ENCODE measurements at regions not wholly inside any gene's neighbourhood (a gene's known extent, or its start where the extent isn't known, plus 50 kb on each side); places are given as distances from the start of the nearest gene placed in this dataset.

DNA sequence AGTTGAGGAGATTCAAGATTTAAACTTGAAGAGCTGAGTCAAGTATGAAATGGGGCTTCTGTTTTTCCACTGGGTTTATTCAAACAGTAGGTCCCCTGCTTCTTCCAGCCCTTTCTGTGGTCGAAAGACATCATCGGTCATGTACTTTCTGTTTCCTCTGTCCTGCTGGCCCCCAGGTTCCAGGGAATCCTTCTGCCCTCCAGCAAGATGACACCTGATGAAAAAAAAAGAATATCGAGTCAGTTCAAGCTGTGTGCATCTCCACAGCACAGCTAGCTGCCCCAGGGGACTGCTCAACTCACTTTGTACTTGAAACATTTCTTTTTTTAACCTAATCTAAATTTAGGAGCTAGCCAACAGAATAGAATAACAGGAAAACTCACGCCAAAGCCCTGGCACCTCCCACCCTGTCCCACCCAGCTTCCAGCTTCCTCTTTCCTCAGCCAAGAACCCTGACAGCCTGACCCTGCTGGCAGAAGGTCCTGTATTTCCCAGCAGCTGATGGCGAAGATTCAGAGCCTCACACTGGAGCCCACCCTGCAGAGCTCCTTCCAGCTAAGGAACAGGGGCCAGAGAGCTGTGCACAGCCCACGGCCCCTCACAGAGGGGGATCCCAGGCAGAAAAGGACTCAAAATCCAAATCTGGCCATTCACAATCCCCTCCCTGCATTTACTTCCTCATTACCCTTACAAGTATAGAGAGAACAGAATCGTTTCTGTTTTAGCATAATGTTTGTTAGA is 176.5 kb downstream of the PSMG1 start:
- TF ChIP-seq, protein P1, sequence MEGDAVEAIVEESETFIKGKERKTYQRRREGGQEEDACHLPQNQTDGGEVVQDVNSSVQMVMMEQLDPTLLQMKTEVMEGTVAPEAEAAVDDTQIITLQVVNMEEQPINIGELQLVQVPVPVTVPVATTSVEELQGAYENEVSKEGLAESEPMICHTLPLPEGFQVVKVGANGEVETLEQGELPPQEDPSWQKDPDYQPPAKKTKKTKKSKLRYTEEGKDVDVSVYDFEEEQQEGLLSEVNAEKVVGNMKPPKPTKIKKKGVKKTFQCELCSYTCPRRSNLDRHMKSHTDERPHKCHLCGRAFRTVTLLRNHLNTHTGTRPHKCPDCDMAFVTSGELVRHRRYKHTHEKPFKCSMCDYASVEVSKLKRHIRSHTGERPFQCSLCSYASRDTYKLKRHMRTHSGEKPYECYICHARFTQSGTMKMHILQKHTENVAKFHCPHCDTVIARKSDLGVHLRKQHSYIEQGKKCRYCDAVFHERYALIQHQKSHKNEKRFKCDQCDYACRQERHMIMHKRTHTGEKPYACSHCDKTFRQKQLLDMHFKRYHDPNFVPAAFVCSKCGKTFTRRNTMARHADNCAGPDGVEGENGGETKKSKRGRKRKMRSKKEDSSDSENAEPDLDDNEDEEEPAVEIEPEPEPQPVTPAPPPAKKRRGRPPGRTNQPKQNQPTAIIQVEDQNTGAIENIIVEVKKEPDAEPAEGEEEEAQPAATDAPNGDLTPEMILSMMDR (conservative IDR thresholded peaks at IDR 0.05; ENCODE audit: low read depth in 2 of 2) = no peak
- TF ChIP-seq ZNF331 (CRISPR knock-in tag; IDR thresholded peaks at IDR 0.05; ENCODE audit: low read depth) (no peak), EZH2 (IDR thresholded peaks at IDR 0.05; ENCODE audit: low read depth, unreplicated experiment) (no peak), JUNB (IDR thresholded peaks at IDR 0.05; ENCODE audit: unreplicated experiment) (no peak), EZH2phosphoT487 (IDR thresholded peaks at IDR 0.05; ENCODE audit: unreplicated experiment) (no peak), POLR2AphosphoS5 (IDR thresholded peaks at IDR 0.05; ENCODE audit: low read depth) (no peak), CREB1 (CRISPR knock-in tag; IDR thresholded peaks at IDR 0.05; ENCODE audit: low read depth) (no peak), STAT1 (IDR thresholded peaks at IDR 0.05; ENCODE audit: unreplicated experiment) (no peak), ZNF114 (CRISPR knock-in tag; IDR thresholded peaks at IDR 0.05) (no peak), NANOG (IDR thresholded peaks at IDR 0.05; ENCODE audit: borderline replicate concordance) (no peak)
- TF ChIP-seq, protein P2, sequence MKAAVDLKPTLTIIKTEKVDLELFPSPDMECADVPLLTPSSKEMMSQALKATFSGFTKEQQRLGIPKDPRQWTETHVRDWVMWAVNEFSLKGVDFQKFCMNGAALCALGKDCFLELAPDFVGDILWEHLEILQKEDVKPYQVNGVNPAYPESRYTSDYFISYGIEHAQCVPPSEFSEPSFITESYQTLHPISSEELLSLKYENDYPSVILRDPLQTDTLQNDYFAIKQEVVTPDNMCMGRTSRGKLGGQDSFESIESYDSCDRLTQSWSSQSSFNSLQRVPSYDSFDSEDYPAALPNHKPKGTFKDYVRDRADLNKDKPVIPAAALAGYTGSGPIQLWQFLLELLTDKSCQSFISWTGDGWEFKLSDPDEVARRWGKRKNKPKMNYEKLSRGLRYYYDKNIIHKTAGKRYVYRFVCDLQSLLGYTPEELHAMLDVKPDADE (IDR thresholded peaks at IDR 0.05) = no peak
- TF ChIP-seq, protein P3, sequence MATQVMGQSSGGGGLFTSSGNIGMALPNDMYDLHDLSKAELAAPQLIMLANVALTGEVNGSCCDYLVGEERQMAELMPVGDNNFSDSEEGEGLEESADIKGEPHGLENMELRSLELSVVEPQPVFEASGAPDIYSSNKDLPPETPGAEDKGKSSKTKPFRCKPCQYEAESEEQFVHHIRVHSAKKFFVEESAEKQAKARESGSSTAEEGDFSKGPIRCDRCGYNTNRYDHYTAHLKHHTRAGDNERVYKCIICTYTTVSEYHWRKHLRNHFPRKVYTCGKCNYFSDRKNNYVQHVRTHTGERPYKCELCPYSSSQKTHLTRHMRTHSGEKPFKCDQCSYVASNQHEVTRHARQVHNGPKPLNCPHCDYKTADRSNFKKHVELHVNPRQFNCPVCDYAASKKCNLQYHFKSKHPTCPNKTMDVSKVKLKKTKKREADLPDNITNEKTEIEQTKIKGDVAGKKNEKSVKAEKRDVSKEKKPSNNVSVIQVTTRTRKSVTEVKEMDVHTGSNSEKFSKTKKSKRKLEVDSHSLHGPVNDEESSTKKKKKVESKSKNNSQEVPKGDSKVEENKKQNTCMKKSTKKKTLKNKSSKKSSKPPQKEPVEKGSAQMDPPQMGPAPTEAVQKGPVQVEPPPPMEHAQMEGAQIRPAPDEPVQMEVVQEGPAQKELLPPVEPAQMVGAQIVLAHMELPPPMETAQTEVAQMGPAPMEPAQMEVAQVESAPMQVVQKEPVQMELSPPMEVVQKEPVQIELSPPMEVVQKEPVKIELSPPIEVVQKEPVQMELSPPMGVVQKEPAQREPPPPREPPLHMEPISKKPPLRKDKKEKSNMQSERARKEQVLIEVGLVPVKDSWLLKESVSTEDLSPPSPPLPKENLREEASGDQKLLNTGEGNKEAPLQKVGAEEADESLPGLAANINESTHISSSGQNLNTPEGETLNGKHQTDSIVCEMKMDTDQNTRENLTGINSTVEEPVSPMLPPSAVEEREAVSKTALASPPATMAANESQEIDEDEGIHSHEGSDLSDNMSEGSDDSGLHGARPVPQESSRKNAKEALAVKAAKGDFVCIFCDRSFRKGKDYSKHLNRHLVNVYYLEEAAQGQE (IDR thresholded peaks at IDR 0.05; ENCODE audit: unreplicated experiment) = no peak
- TF ChIP-seq, protein P4, sequence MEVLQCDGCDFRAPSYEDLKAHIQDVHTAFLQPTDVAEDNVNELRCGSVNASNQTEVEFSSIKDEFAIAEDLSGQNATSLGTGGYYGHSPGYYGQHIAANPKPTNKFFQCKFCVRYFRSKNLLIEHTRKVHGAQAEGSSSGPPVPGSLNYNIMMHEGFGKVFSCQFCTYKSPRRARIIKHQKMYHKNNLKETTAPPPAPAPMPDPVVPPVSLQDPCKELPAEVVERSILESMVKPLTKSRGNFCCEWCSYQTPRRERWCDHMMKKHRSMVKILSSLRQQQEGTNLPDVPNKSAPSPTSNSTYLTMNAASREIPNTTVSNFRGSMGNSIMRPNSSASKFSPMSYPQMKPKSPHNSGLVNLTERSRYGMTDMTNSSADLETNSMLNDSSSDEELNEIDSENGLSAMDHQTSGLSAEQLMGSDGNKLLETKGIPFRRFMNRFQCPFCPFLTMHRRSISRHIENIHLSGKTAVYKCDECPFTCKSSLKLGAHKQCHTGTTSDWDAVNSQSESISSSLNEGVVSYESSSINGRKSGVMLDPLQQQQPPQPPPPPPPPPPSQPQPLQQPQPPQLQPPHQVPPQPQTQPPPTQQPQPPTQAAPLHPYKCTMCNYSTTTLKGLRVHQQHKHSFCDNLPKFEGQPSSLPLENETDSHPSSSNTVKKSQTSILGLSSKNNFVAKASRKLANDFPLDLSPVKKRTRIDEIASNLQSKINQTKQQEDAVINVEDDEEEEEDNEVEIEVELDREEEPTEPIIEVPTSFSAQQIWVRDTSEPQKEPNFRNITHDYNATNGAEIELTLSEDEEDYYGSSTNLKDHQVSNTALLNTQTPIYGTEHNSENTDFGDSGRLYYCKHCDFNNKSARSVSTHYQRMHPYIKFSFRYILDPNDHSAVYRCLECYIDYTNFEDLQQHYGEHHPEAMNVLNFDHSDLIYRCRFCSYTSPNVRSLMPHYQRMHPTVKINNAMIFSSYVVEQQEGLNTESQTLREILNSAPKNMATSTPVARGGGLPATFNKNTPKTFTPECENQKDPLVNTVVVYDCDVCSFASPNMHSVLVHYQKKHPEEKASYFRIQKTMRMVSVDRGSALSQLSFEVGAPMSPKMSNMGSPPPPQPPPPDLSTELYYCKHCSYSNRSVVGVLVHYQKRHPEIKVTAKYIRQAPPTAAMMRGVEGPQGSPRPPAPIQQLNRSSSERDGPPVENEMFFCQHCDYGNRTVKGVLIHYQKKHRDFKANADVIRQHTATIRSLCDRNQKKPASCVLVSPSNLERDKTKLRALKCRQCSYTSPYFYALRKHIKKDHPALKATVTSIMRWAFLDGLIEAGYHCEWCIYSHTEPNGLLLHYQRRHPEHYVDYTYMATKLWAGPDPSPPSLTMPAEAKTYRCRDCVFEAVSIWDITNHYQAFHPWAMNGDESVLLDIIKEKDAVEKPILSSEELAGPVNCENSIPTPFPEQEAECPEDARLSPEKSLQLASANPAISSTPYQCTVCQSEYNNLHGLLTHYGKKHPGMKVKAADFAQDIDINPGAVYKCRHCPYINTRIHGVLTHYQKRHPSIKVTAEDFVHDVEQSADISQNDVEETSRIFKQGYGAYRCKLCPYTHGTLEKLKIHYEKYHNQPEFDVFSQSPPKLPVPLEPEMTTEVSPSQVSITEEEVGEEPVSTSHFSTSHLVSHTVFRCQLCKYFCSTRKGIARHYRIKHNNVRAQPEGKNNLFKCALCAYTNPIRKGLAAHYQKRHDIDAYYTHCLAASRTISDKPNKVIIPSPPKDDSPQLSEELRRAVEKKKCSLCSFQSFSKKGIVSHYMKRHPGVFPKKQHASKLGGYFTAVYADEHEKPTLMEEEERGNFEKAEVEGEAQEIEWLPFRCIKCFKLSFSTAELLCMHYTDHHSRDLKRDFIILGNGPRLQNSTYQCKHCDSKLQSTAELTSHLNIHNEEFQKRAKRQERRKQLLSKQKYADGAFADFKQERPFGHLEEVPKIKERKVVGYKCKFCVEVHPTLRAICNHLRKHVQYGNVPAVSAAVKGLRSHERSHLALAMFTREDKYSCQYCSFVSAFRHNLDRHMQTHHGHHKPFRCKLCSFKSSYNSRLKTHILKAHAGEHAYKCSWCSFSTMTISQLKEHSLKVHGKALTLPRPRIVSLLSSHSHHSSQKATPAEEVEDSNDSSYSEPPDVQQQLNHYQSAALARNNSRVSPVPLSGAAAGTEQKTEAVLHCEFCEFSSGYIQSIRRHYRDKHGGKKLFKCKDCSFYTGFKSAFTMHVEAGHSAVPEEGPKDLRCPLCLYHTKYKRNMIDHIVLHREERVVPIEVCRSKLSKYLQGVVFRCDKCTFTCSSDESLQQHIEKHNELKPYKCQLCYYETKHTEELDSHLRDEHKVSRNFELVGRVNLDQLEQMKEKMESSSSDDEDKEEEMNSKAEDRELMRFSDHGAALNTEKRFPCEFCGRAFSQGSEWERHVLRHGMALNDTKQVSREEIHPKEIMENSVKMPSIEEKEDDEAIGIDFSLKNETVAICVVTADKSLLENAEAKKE (CRISPR knock-in tag; IDR thresholded peaks at IDR 0.05) = no peak
